Keratinocyte (primary cell): ENCODE measurements at regions not wholly inside any gene's neighbourhood (a gene's known extent, or its start where the extent isn't known, plus 50 kb on each side); places are given as distances from the start of the nearest gene placed in this dataset.

Source experiments
- DNase-seq: peaks from one replicate; pipeline ENCODE4 v3.0.0-alpha.2; 2011; ENCODE audit warnings: low read depth, missing footprints, low spot score
- FAIRE-seq: peaks from 2 replicates; lab custom pipeline; 2011; peaks lifted over from hg19 to GRCh38; lab: Jason Lieb, UNC
- H2AFZ ChIP-seq: 2 replicates; pipeline ENCODE4 v1.6.0; 2012; ENCODE audit warnings: low read length, control low read depth, inconsistent platforms; ENCODE audit not compliant: control insufficient read depth
- H3K27ac ChIP-seq: 2 replicates; pipeline ENCODE4 v1.5.1; 2011; ENCODE audit warnings: low read length; ENCODE audit not compliant: control insufficient read depth, insufficient read depth
- H3K27me3 ChIP-seq: 3 replicates; pipeline ENCODE4 v1.6.0; 2011; ENCODE audit warnings: low read length; ENCODE audit not compliant: control insufficient read depth, insufficient read depth; ENCODE audit errors: extremely low read depth
- H3K36me3 ChIP-seq, 2 experiments: 2 replicates in 1 of 2; 3 replicates in 1 of 2; pipeline ENCODE4 v1.5.1; 2011; ENCODE audit warnings: low read length in 2 of 2, mild to moderate bottlenecking in 1 of 2; ENCODE audit not compliant: control insufficient read depth in 2 of 2, insufficient read depth in 2 of 2; ENCODE audit errors: extremely low read depth in 1 of 2
- H3K4me1 ChIP-seq: 3 replicates; pipeline ENCODE4 v1.5.1; 2011; ENCODE audit warnings: low read length; ENCODE audit not compliant: control insufficient read depth, insufficient read depth; ENCODE audit errors: extremely low read depth
- H3K4me2 ChIP-seq: 3 replicates; pipeline ENCODE4 v1.6.0; 2011; ENCODE audit warnings: low read depth, low read length; ENCODE audit not compliant: control insufficient read depth, insufficient read depth; ENCODE audit errors: extremely low read depth
- H3K4me3 ChIP-seq, 3 experiments: fragments of 200-600 bp in 1 of 3; sonication (generic) in 1 of 3; 2 replicates in 2 of 3; 3 replicates in 1 of 3; pipeline ENCODE4 v1.5.1; 2011 to 2016; ENCODE audit warnings: low read length in 3 of 3, mild to moderate bottlenecking in 3 of 3, control low read depth in 2 of 3, inconsistent platforms in 1 of 3, low read depth in 1 of 3, mixed read lengths in 1 of 3, mixed run types in 1 of 3, moderate library complexity in 1 of 3; ENCODE audit not compliant: control insufficient read depth in 2 of 3, insufficient read depth in 2 of 3; ENCODE audit errors: extremely low read depth in 1 of 3
- H3K79me2 ChIP-seq: 2 replicates; pipeline ENCODE4 v1.6.0; 2012; ENCODE audit warnings: low read length; ENCODE audit not compliant: control insufficient read depth, insufficient read depth
- H3K9ac ChIP-seq: 3 replicates; pipeline ENCODE4 v1.6.0; 2011; ENCODE audit warnings: low read length; ENCODE audit not compliant: control insufficient read depth, insufficient read depth; ENCODE audit errors: extremely low read depth
- H3K9me1 ChIP-seq: 3 replicates; pipeline ENCODE4 v1.6.0; 2011; ENCODE audit warnings: low read length; ENCODE audit not compliant: control insufficient read depth, insufficient read depth; ENCODE audit errors: extremely low read depth
- H3K9me3 ChIP-seq: 2 replicates; pipeline ENCODE4 v1.5.1; 2012; ENCODE audit warnings: low read depth, low read length; ENCODE audit not compliant: control insufficient read depth
- H4K20me1 ChIP-seq: 3 replicates; pipeline ENCODE4 v1.6.0; 2011; ENCODE audit warnings: low read length; ENCODE audit not compliant: control insufficient read depth, insufficient read depth; ENCODE audit errors: extremely low read depth
- EZH2 ChIP-seq: IDR thresholded peaks from one replicate; pipeline ENCODE4 v1.6.1; 2012; ENCODE audit warnings: inconsistent platforms, mild to moderate bottlenecking, low read length, moderate library complexity
- dilution Hi-C: fragments of 300-500 bp; cut with MboI; formaldehyde crosslinking; loops from one replicate; pipeline ENCODE4 v1.7.0; 2020; ENCODE audit warnings: low sequenced_read_pairs; ENCODE audit not compliant: extremely low pct_ligation_motif_present
- TF ChIP-seq, protein P1 (sequence below), 3 experiments: IDR thresholded peaks in 1 of 3; conservative IDR thresholded peaks in 1 of 3; optimal IDR thresholded peaks in 1 of 3; 2 replicates in 2 of 3; 3 replicates in 1 of 3; pipeline versions ENCODE3 to v1.5.1; 2011; ENCODE audit warnings: low read length in 3 of 3, mild to moderate bottlenecking in 3 of 3, moderate library complexity in 2 of 3, control low read depth in 1 of 3, inconsistent platforms in 1 of 3; ENCODE audit not compliant: insufficient read depth in 2 of 3; ENCODE audit errors: extremely low read depth in 1 of 3

DNA sequence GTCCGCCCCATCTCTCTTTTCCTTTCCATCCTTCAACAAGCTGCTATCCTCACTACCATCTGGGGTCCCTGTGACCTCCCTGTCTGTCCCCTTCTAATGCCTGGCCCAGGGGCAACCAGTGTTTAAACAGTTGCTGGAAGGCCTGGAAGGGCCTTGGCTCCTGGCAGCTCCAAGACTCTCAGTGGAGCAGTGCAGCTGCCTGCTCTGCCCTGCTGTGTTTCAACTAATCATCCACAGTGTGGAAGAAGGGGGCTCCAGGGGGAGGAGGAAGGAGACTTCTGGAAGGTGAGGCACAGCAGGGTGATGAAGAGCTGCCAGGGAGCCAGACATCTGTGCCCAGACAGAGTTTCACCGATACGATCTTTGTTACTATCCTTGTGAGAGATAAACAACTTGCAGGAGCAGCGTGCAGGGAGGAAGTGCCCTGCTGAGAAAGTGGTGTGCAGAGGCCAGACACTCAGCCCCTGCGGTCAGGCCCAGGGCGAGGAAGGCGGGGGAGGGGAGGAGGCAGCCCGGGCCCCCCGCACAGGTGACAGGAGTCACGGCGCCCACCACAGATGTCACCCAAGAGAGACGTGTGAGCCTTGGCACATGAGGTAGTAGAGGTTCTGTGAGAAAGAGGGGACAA lies 1061.8 kb downstream of the BCL11B start:
- dilution Hi-C loops, result no loop called here
- Histone ChIP-seq H3K79me2 (no peaks in the 10 kb centered on the region), H3K4me1 (no peaks in the 10 kb centered on the region), H3K4me2 (no peak overlapping the region), H3K4me3 (no peak overlapping the region), H3K9me1 (no peaks in the 10 kb centered on the region), H3K36me3 (no peaks in the 10 kb centered on the region), H3K27me3 (peaks cover 11% of the 10 kb centered on the region), H3K27ac (no peak overlapping the region), H3K9me3 (no peaks in the 10 kb centered on the region), H3K9ac (no peak overlapping the region), H2AFZ (no peak overlapping the region), H4K20me1 (no peaks in the 10 kb centered on the region)
- DNase-seq (no peak), FAIRE-seq (no peak)
- TF ChIP-seq, protein P1, sequence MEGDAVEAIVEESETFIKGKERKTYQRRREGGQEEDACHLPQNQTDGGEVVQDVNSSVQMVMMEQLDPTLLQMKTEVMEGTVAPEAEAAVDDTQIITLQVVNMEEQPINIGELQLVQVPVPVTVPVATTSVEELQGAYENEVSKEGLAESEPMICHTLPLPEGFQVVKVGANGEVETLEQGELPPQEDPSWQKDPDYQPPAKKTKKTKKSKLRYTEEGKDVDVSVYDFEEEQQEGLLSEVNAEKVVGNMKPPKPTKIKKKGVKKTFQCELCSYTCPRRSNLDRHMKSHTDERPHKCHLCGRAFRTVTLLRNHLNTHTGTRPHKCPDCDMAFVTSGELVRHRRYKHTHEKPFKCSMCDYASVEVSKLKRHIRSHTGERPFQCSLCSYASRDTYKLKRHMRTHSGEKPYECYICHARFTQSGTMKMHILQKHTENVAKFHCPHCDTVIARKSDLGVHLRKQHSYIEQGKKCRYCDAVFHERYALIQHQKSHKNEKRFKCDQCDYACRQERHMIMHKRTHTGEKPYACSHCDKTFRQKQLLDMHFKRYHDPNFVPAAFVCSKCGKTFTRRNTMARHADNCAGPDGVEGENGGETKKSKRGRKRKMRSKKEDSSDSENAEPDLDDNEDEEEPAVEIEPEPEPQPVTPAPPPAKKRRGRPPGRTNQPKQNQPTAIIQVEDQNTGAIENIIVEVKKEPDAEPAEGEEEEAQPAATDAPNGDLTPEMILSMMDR (optimal IDR thresholded peaks at IDR 0.05 in 1 of 3, IDR thresholded peaks at IDR 0.05 in 1 of 3, conservative IDR thresholded peaks at IDR 0.05 in 1 of 3; ENCODE audit: extremely low read depth in 1 of 3, insufficient read depth in 2 of 3, low read length in 3 of 3), result no peak
- no peak for TF ChIP-seq EZH2

- dilution Hi-C loops, result no loop called here
- no peak overlapping the region for H2AFZ ChIP-seq
- FAIRE-seq (no peak), DNase-seq (no peak)
- TF ChIP-seq, protein P1 (optimal IDR thresholded peaks at IDR 0.05 in 1 of 3, IDR thresholded peaks at IDR 0.05 in 1 of 3, conservative IDR thresholded peaks at IDR 0.05 in 1 of 3; ENCODE audit: extremely low read depth in 1 of 3, insufficient read depth in 2 of 3, low read length in 3 of 3), result no peak
- TF ChIP-seq EZH2, result no peak
- H3K4me1 ChIP-seq, result no peaks in the 10 kb centered on the region
- no peak overlapping the region for H3K27ac ChIP-seq
- no peak overlapping the region for H3K9ac ChIP-seq
- no peaks in the 10 kb centered on the region for H3K36me3 ChIP-seq
- H3K4me3 ChIP-seq, result no peak overlapping the region
- H3K9me3 ChIP-seq, result no peaks in the 10 kb centered on the region
- H3K27me3 ChIP-seq, result peaks cover 13% of the 10 kb centered on the region
- no peaks in the 10 kb centered on the region for H3K9me1 ChIP-seq
- no peaks in the 10 kb centered on the region for H4K20me1 ChIP-seq
- H3K79me2 ChIP-seq, result no peaks in the 10 kb centered on the region
- no peak overlapping the region for H3K4me2 ChIP-seq
These were observed 1054.5 kb downstream of the BCL11B start for GRCh38 chr14:98217530-98217929.
